SU-DHL-6 (cell line): ENCODE measurements at regions not wholly inside any gene's neighbourhood (a gene's known extent, or its start where the extent isn't known, plus 50 kb on each side); places are given as distances from the start of the nearest gene placed in this dataset.
"Not testable (repeated sequence)": the region's sequence is repeated elsewhere in the genome, so short reads cannot be mapped to it uniquely, and the experiment has no call there.

Source experiments
- H2AFZ ChIP-seq: fragments of 200-600 bp; sonication (generic); 2 replicates; pipeline ENCODE4 v1.6.1; 2014; ENCODE audit warnings: low read depth, mild to moderate bottlenecking, moderate library complexity, mixed read lengths, antibody characterized with exemption, low read length; ENCODE audit not compliant: severe bottlenecking
- H3F3A ChIP-seq: fragments of 200-600 bp; shearing (Covaris generic); 2 replicates; pipeline ENCODE4 v1.6.0; 2016; ENCODE audit warnings: antibody characterized with exemption, mild to moderate bottlenecking; ENCODE audit not compliant: insufficient read depth
- H3K27ac ChIP-seq: fragments of 200-600 bp; sonication (generic); 2 replicates; pipeline ENCODE4 v1.5.1; 2016; ENCODE audit warnings: low read depth, mild to moderate bottlenecking, low read length, moderate library complexity, mixed read lengths
- H3K27me3 ChIP-seq: fragments of 200-600 bp; sonication (generic), shearing (Covaris generic); 2 replicates; pipeline ENCODE4 v1.6.0; 2014; ENCODE audit warnings: mild to moderate bottlenecking, low read length
- H3K36me3 ChIP-seq: fragments of 200-600 bp; sonication (generic); 2 replicates; pipeline ENCODE4 v1.6.1; 2014; ENCODE audit warnings: mild to moderate bottlenecking, low read length, mixed read lengths
- H3K4me2 ChIP-seq: fragments of 300-600, 200-600 bp; shearing (Covaris generic), sonication (generic); 2 replicates; pipeline ENCODE4 v1.6.0; 2014; ENCODE audit warnings: low read length, low read depth, mild to moderate bottlenecking; ENCODE audit not compliant: poor library complexity, severe bottlenecking
- H3K4me3 ChIP-seq: fragments of 200-600 bp; sonication (generic); 2 replicates; pipeline ENCODE4 v1.5.1; 2014; ENCODE audit warnings: antibody characterized with exemption, low read length, mild to moderate bottlenecking, mixed read lengths; ENCODE audit not compliant: insufficient read depth, poor library complexity, severe bottlenecking
- H3K79me2 ChIP-seq: fragments of 200-600 bp; sonication (generic); 2 replicates; pipeline ENCODE4 v1.6.1; 2014; ENCODE audit warnings: mild to moderate bottlenecking, low read length, moderate library complexity; ENCODE audit not compliant: insufficient read depth
- H3K9ac ChIP-seq: fragments of 200-600 bp; sonication (generic); 2 replicates; pipeline ENCODE4 v1.7.0; 2014; ENCODE audit warnings: mild to moderate bottlenecking, low read length
- H3K9me2 ChIP-seq: fragments of 200-600 bp; sonication (generic); replicated peaks from 2 replicates; pipeline ENCODE4 v1.6.1; 2014; ENCODE audit warnings: low read length; ENCODE audit not compliant: insufficient read depth
- H3K9me3 ChIP-seq: fragments of 200-600 bp; sonication (generic); 2 replicates; pipeline ENCODE4 v1.6.1; 2014; ENCODE audit warnings: low read length, mixed read lengths; ENCODE audit not compliant: insufficient read depth
- H4K20me1 ChIP-seq: fragments of 200-600 bp; sonication (generic); 2 replicates; pipeline ENCODE4 v1.6.1; 2014; ENCODE audit warnings: low read depth, mild to moderate bottlenecking, antibody characterized with exemption, low read length, moderate library complexity, mixed read lengths
- CTCF ChIP-seq: fragments of 200-600 bp; sonication (generic); IDR thresholded peaks from one replicate; pipeline ENCODE4 v1.5.1; 2017; ENCODE audit warnings: antibody characterized with exemption, mild to moderate bottlenecking, low read length, moderate library complexity; ENCODE audit not compliant: insufficient read depth, poor library complexity, severe bottlenecking
- EZH2phosphoT487 ChIP-seq: fragments of 200-600 bp; sonication (generic), shearing (Covaris generic); conservative IDR thresholded peaks from 2 replicates; pipeline ENCODE4 v1.6.1; 2018; ENCODE audit warnings: mild to moderate bottlenecking, antibody characterized with exemption, low read length, moderate library complexity, mixed read lengths

GRCh38 chr17:52979921-52980320, 821.4 kb upstream of the CA10 start:
- H3F3A ChIP-seq: no peaks in the 10 kb centered on the region
- no peaks in the 10 kb centered on the region for H3K9me3 ChIP-seq
- H3K4me3 ChIP-seq: no peak overlapping the region
- H3K36me3 ChIP-seq: no peaks in the 10 kb centered on the region
- TF ChIP-seq EZH2phosphoT487: no peak
- no peak for TF ChIP-seq CTCF
- H3K4me2 ChIP-seq: no peak overlapping the region
- H4K20me1 ChIP-seq: no peaks in the 10 kb centered on the region
- no peak overlapping the region for H2AFZ ChIP-seq
- H3K27me3 ChIP-seq: no peaks in the 10 kb centered on the region
- H3K27ac ChIP-seq: no peak overlapping the region
- no peaks in the 10 kb centered on the region for H3K9me2 ChIP-seq
- no peaks in the 10 kb centered on the region for H3K79me2 ChIP-seq
- no peak overlapping the region for H3K9ac ChIP-seq

GRCh38 chr17:52965856-52966255, 807.3 kb upstream of the CA10 start:
- Histone ChIP-seq H3K36me3 (no peaks in the 10 kb centered on the region), H3K9me2 (no peaks in the 10 kb centered on the region), H3K4me3 (no peak overlapping the region), H3K27ac (no peak overlapping the region), H3K9ac (no peak overlapping the region), H2AFZ (no peak overlapping the region), H3K27me3 (no peaks in the 10 kb centered on the region), H3K79me2 (no peaks in the 10 kb centered on the region), H3K9me3 (no peaks in the 10 kb centered on the region), H3K4me2 (no peak overlapping the region), H4K20me1 (no peaks in the 10 kb centered on the region), H3F3A (no peaks in the 10 kb centered on the region)
- TF ChIP-seq CTCF (no peak), EZH2phosphoT487 (no peak)

DNA sequence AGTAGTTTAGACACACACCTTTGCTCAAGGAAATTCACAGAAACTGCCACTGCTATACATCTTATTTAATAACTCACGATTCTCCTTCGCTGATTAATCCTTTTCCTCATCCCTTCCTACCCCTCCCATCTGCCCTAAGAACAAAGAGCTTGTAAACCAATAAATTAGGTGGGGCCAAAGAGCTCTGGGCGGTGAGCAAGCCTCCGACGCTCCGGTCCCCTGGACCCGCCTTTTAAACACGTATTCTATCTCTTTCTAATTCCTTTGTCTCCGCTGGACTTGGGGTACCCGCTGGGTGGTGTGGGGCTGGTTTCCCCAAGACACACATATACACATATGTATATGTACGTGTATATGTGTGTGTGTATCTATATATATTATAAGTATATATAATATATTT, 803.2 kb upstream of the CA10 start:
- not testable (repeated sequence) for H3K9me2 ChIP-seq, H4K20me1 ChIP-seq, H3K9ac ChIP-seq, H3K27ac ChIP-seq, H3K79me2 ChIP-seq, H3F3A ChIP-seq, H3K9me3 ChIP-seq, H3K27me3 ChIP-seq, H2AFZ ChIP-seq, H3K4me2 ChIP-seq, H3K4me3 ChIP-seq, H3K36me3 ChIP-seq

- H4K20me1 ChIP-seq: no peaks in the 10 kb centered on the region
- no peak overlapping the region for H3K4me3 ChIP-seq
- no peaks in the 10 kb centered on the region for H3K9me3 ChIP-seq
- no peaks in the 10 kb centered on the region for H3K27me3 ChIP-seq
- H2AFZ ChIP-seq: peak overlapping the region; percentile 34
- H3K79me2 ChIP-seq: no peaks in the 10 kb centered on the region
- TF ChIP-seq CTCF (no peak), EZH2phosphoT487 (no peak)
- no peak overlapping the region for H3K27ac ChIP-seq
- H3K9ac ChIP-seq: no peak overlapping the region
- H3K4me2 ChIP-seq: no peak overlapping the region
- no peaks in the 10 kb centered on the region for H3K9me2 ChIP-seq
- H3F3A ChIP-seq: no peaks in the 10 kb centered on the region
- H3K36me3 ChIP-seq: no peaks in the 10 kb centered on the region
These were observed 798.9 kb upstream of the CA10 start for GRCh38 chr17:52957411-52957810.
